ENCODE measurements at regions not wholly inside any gene's neighbourhood (a gene's known extent, or its start where the extent isn't known, plus 50 kb on each side); places are given as distances from the start of the nearest gene placed in this dataset.

DNA sequence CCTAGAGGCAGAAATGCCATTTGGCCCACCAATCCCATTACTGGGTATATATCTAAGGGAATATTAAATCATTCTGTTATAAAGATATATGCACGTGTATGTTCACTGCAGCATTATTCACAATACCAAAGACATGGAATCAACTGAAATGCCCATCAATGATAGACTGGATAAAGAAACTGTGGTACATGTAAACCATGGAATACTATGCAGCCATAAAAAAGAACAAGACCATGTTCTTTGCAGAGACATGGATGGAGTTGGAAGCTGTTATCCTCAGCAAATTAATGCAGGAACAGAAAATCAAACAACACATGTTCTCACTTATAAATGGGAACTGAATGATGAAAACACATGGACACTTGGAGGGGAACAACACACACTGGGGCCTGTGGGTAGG, 458.4 kb downstream of the CD83 start:
- H3K27ac ChIP-seq = no peak overlapping the region
- no peak for DNase-seq (ENCODE audit: low spot score)
- H3K4me1 ChIP-seq = peaks cover 0 to 23% of the 10 kb centered on the region in 2 donors
- no peak for TF ChIP-seq CTCF (IDR thresholded peaks at IDR 0.05)
- no peaks in the 10 kb centered on the region for H3K27me3 ChIP-seq
- no peaks in the 10 kb centered on the region for H3K36me3 ChIP-seq
- no peaks in the 10 kb centered on the region for H3K9me3 ChIP-seq
- H3K4me3 ChIP-seq = no peak overlapping the region

DNA sequence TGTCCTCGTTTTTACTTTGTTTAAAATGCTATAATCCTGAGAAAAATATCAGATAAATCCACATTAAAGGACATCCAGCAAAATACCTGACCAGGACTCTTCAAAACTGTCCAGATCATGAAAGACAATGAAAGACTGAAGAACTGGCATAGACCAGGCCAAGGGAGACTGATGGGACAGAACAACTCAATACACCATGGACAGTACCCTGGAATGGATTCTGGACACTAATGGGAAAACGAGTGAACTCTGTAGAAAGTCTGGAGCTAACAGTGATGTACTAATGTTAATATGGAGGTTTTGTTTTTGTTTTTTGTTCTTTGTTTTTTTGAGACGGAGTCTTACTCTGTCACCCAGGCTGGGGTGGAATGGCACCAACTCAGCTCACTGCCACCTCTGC, 461.4 kb downstream of the CD83 start:
- no peaks in the 10 kb centered on the region for H3K9me3 ChIP-seq
- H3K4me3 ChIP-seq = no peak overlapping the region
- H3K27ac ChIP-seq = no peak overlapping the region
- H3K27me3 ChIP-seq = no peaks in the 10 kb centered on the region
- H3K36me3 ChIP-seq = no peaks in the 10 kb centered on the region
- no peak for TF ChIP-seq CTCF (IDR thresholded peaks at IDR 0.05)
- no peaks in the 10 kb centered on the region for H3K4me1 ChIP-seq
- no peak for DNase-seq (ENCODE audit: low spot score)

- no peak overlapping the region for H3K4me3 ChIP-seq
- peaks cover 0 to 4% of the 10 kb centered on the region in 2 donors for H3K4me1 ChIP-seq
- H3K27ac ChIP-seq = no peak overlapping the region
- H3K36me3 ChIP-seq = no peaks in the 10 kb centered on the region
- no peak for TF ChIP-seq CTCF (IDR thresholded peaks at IDR 0.05)
- no peaks in the 10 kb centered on the region for H3K9me3 ChIP-seq
- no peaks in the 10 kb centered on the region for H3K27me3 ChIP-seq
- no peak for DNase-seq (ENCODE audit: low spot score)
Measured at GRCh38 chr6:14582749-14583148, 465.2 kb downstream of the CD83 start.

- no peak for DNase-seq (ENCODE audit: low spot score)
- Histone ChIP-seq H3K4me3 (no peak overlapping the region), H3K9me3 (no peaks in the 10 kb centered on the region), H3K4me1 (peaks cover 0 to 4% of the 10 kb centered on the region in 2 donors), H3K27me3 (no peaks in the 10 kb centered on the region), H3K27ac (no peak overlapping the region), H3K36me3 (no peaks in the 10 kb centered on the region)
- TF ChIP-seq CTCF (IDR thresholded peaks at IDR 0.05) = no peak
Measured at GRCh38 chr6:14583826-14584225, 466.3 kb downstream of the CD83 start.

GRCh38 chr6:14584450-14584849, 466.9 kb downstream of the CD83 start:
- DNase-seq (ENCODE audit: low spot score) = no peak
- Histone ChIP-seq H3K36me3 (no peaks in the 10 kb centered on the region), H3K9me3 (no peaks in the 10 kb centered on the region), H3K27me3 (no peaks in the 10 kb centered on the region), H3K4me3 (no peak overlapping the region), H3K27ac (no peak overlapping the region), H3K4me1 (peaks cover 0 to 4% of the 10 kb centered on the region in 2 donors)
- peak in 1 of 2 donors; percentile 37 for TF ChIP-seq CTCF (IDR thresholded peaks at IDR 0.05)

- no peaks in the 10 kb centered on the region for H3K9me3 ChIP-seq
- no peaks in the 10 kb centered on the region for H3K36me3 ChIP-seq
- no peak for DNase-seq (ENCODE audit: low spot score)
- H3K27me3 ChIP-seq = no peaks in the 10 kb centered on the region
- H3K4me3 ChIP-seq = no peak overlapping the region
- no peak overlapping the region for H3K27ac ChIP-seq
- no peak for TF ChIP-seq CTCF (IDR thresholded peaks at IDR 0.05)
- peaks cover 0 to 4% of the 10 kb centered on the region in 2 donors for H3K4me1 ChIP-seq
Measured at GRCh38 chr6:14585689-14586088, 468.1 kb downstream of the CD83 start.

Measured in right atrium auricular region (tissue), 2 donors.